ENCODE measurements at regions not wholly inside any gene's neighbourhood (a gene's known extent, or its start where the extent isn't known, plus 50 kb on each side); places are given as distances from the start of the nearest gene placed in this dataset.

DNA sequence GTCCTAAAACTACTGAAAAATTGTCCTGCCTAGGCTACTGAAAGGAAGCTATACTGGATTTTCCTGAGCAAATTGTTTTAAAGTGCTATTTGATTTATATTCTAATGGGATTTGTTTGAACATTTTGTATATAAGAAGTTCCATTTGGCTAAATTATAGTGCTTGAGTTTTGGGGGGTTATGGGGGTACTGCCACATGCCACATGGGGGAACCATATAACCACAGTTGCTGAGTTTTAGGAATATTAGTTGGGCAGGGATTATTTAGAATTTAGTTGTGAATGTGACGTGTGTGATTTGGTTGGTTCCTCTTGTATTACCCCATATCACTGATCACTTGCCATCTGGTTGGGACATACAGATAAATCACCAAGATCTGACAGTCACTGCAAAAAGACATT, 224.5 kb upstream of the TAPT1 start:
- TF ChIP-seq ZFX (IDR thresholded peaks at IDR 0.05; ENCODE audit: borderline replicate concordance) = no peak
- no peak for TF ChIP-seq CTCF (IDR thresholded peaks at IDR 0.05)
- H3K27ac ChIP-seq = no peak overlapping the region

DNA sequence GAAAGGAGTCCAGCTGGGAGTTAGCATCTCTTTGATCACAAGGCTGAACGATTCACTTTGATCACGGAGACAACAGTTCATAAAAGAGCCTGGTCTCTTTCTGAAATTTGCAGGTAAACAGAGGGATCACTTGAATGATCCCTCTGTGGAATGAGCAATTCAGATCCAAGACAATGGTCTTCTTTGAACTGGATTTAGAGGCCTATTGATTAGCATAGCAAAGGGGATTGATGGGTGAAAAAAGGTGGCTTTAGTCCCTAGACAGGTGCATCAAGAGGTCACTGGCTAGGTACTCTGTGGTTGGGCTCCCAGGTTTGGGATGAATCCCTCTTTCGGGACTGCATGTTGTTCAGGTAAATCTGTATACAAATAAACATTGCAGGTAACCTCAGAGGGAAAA, 223.8 kb upstream of the TAPT1 start:
- no peak overlapping the region for H3K27ac ChIP-seq
- TF ChIP-seq ZFX (IDR thresholded peaks at IDR 0.05; ENCODE audit: borderline replicate concordance) = no peak
- no peak for TF ChIP-seq CTCF (IDR thresholded peaks at IDR 0.05)

GRCh38 chr4:16449406-16449805, 223.1 kb upstream of the TAPT1 start:
- TF ChIP-seq ZFX (IDR thresholded peaks at IDR 0.05; ENCODE audit: borderline replicate concordance) (no peak), CTCF (IDR thresholded peaks at IDR 0.05) (no peak)

DNA sequence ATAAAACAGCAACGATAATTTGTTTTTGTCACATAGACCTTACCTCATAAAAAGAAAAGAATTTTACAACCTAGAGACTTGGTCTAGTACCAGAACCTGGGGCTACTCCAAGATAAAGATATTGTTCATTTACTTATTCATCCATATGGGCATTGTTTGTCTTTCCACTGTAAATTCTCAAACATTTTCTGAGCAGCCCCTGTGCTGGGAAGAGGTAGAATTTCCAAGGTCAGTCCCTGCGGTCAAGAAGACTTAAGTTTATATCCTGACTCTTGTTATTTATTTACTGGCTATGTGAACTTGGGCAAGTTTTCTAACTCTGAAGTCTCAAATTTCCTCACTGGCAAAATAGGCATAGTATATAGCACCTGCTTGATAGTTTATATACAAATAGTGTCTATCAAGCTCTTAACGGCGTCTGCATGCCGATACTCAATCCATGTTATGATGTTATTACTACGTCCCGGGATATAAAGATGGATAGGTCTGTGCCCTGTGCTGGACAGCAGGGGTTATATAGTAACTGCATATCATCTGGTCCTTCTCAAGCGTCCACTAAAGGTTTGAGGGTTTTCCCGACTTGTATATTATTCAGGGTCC, 222.1 kb upstream of the TAPT1 start:
- H3K27ac ChIP-seq = no peak overlapping the region
- TF ChIP-seq ZFX (IDR thresholded peaks at IDR 0.05; ENCODE audit: borderline replicate concordance) (no peak), CTCF (IDR thresholded peaks at IDR 0.05) (no peak)

More at GRCh38 chr4:16449406-16449805, 223.1 kb upstream of the TAPT1 start:
- H3K27ac ChIP-seq = no peak overlapping the region

GRCh38 chr4:16443504-16444088, 217.3 kb upstream of the TAPT1 start:
- TF ChIP-seq CTCF (IDR thresholded peaks at IDR 0.05) (peak; percentile 82), ZFX (IDR thresholded peaks at IDR 0.05; ENCODE audit: borderline replicate concordance) (no peak)

DNA sequence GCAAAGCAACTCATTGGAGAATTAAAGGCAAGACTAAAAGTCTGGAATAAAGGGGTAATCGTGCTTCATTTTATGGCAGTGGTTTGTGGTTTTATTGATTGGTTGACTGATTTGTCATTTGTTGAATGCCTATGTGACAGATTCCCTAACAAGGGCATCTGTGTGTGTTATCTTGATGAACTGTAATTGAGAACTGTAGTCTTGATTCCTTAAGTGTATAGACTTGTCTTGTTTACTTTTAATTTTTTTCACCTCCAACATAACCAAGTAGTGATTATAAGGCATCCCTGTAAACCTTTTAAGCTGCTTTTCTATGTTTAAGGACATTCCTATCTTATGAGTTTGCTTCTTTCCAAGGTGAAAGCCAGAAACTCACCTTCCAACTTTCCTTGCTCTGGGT, 216.0 kb upstream of the TAPT1 start:
- no peak overlapping the region for H3K27ac ChIP-seq
- no peak for TF ChIP-seq CTCF (IDR thresholded peaks at IDR 0.05)
- no peak for TF ChIP-seq ZFX (IDR thresholded peaks at IDR 0.05; ENCODE audit: borderline replicate concordance)

More at GRCh38 chr4:16443504-16444088, 217.3 kb upstream of the TAPT1 start:
- H3K27ac ChIP-seq = no peak overlapping the region

GRCh38 chr4:16439768-16440167, 213.5 kb upstream of the TAPT1 start:
- TF ChIP-seq CTCF (IDR thresholded peaks at IDR 0.05) (no peak), ZFX (IDR thresholded peaks at IDR 0.05; ENCODE audit: borderline replicate concordance) (no peak)
- no peak overlapping the region for H3K27ac ChIP-seq

Data from 22Rv1 (cell line).